Liver (tissue), 7 donors: ENCODE measurements at regions not wholly inside any gene's neighbourhood (a gene's known extent, or its start where the extent isn't known, plus 50 kb on each side); places are given as distances from the start of the nearest gene placed in this dataset.
"Not testable (repeated sequence)": the region's sequence is repeated elsewhere in the genome, so short reads cannot be mapped to it uniquely, and the experiment has no call there.

Source experiments
- DNase-seq: peaks from one replicate; pipeline ENCODE4 v3.0.0-alpha.2; 2017; ENCODE audit warnings: low spot score
- H3K27ac ChIP-seq, 2 donors: one replicate each; pipeline ENCODE4 v1.7.0; 2013; ENCODE audit warnings: inconsistent platforms in 2 of 2, low read length in 2 of 2, control low read depth in 1 of 2, low read depth in 1 of 2, mild to moderate bottlenecking in 1 of 2
- H3K27me3 ChIP-seq, 4 donors: one replicate each; pipeline versions ENCODE4 v1.6.1 to v1.7.0; 2013; ENCODE audit warnings: low read length in 3 of 4, inconsistent platforms in 1 of 4, mild to moderate bottlenecking in 1 of 4, moderate library complexity in 1 of 4; ENCODE audit not compliant: control insufficient read depth in 4 of 4, insufficient read depth in 4 of 4
- H3K36me3 ChIP-seq, 4 donors: one replicate each; pipeline versions ENCODE4 v1.6.1 to v1.7.0; 2013; ENCODE audit warnings: low read length in 3 of 4, mild to moderate bottlenecking in 3 of 4, low read depth in 1 of 4, moderate library complexity in 1 of 4; ENCODE audit not compliant: control insufficient read depth in 4 of 4, insufficient read depth in 3 of 4
- H3K4me1 ChIP-seq, 4 donors: one replicate each; pipeline versions ENCODE4 v1.6.1 to v1.7.0; 2013; ENCODE audit warnings: low read length in 3 of 4, mild to moderate bottlenecking in 3 of 4, moderate library complexity in 1 of 4; ENCODE audit not compliant: control insufficient read depth in 4 of 4, insufficient read depth in 4 of 4
- H3K4me3 ChIP-seq, 3 donors: one replicate each; pipeline versions ENCODE4 v1.6.1 to v1.7.0; 2013; ENCODE audit warnings: low read length in 3 of 3, control low read depth in 1 of 3, low read depth in 1 of 3, mild to moderate bottlenecking in 1 of 3
- H3K9ac ChIP-seq, 2 donors: one replicate each; pipeline ENCODE4 v1.7.0; 2013; ENCODE audit warnings: low read length in 2 of 2, mild to moderate bottlenecking in 2 of 2, moderate library complexity in 2 of 2, control low read depth in 1 of 2, low read depth in 1 of 2
- H3K9me3 ChIP-seq, 4 donors: one replicate each; pipeline versions ENCODE4 v1.6.1 to v1.7.0; 2013; ENCODE audit warnings: low read length in 3 of 4; ENCODE audit not compliant: control insufficient read depth in 4 of 4
- FOXA1 ChIP-seq: IDR thresholded peaks from 2 replicates; pipeline ENCODE4 v1.6.1; 2016; ENCODE audit warnings: antibody characterized with exemption
- GABPA ChIP-seq, 2 donors: IDR thresholded peaks in 1 of 2; conservative IDR thresholded peaks in 1 of 2; 2 replicates each; pipeline ENCODE4 v1.6.1; 2016; ENCODE audit warnings: antibody characterized with exemption in 2 of 2, mild to moderate bottlenecking in 1 of 2, moderate library complexity in 1 of 2
- NR2F2 ChIP-seq: IDR thresholded peaks from 2 replicates; pipeline ENCODE4 v1.6.1; 2016; ENCODE audit warnings: antibody characterized with exemption
- RAD21 ChIP-seq, 2 donors: IDR thresholded peaks; 2 replicates each; pipeline ENCODE4 v1.6.1; 2016; ENCODE audit warnings: antibody characterized with exemption in 2 of 2, mild to moderate bottlenecking in 2 of 2
- REST ChIP-seq: IDR thresholded peaks from 2 replicates; pipeline ENCODE4 v1.6.1; 2016; ENCODE audit warnings: antibody characterized with exemption, mild to moderate bottlenecking
- RXRA ChIP-seq, 2 donors: IDR thresholded peaks; 2 replicates each; pipeline ENCODE4 v1.6.1; 2017 to 2018; ENCODE audit warnings: antibody characterized with exemption in 2 of 2, mild to moderate bottlenecking in 1 of 2
- YY1 ChIP-seq: IDR thresholded peaks from 2 replicates; pipeline ENCODE4 v1.6.1; 2016; ENCODE audit warnings: antibody characterized with exemption, mild to moderate bottlenecking
- WGBS: extraction: QIAGEN DNeasy Blood & Tissue Kit; methylation state at CpG from one replicate; pipeline ENCODE4 v1.1.7; 2013; 5-methylcytosine and 5-hydroxymethylcytosine counted together
- TF ChIP-seq, protein P1 (sequence below): IDR thresholded peaks from 2 replicates; pipeline ENCODE4 v1.6.1; 2016; ENCODE audit warnings: antibody characterized with exemption
- donor health status: healthy.
- donor health status: healthy.
- donor health status: healthy.
- donor health status: healthy.

DNA sequence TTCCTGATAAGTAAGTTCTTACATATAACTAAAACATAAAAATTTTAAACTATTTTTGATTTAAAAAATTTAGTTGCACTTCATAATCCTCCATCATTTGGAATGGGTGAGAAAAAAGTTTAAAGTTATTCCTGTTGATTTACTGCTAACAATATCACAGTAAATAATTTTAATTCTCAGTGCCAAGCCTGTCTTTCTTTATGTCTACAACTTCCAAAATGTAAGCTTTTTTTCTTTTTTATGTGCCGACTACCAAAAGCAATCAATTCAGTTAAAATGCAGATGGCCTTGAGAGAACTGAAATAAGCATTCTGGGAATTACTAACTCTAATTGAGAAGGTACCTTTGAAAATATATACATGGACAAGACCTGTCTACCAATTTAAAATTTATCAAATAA lies 1224.3 kb upstream of the B3GALT2 start:
- Histone ChIP-seq H3K27ac (no peak overlapping the region), H3K36me3 (no peaks in the 10 kb centered on the region), H3K27me3 (no peaks in the 10 kb centered on the region), H3K4me3 (no peak overlapping the region), H3K9me3 (no peaks in the 10 kb centered on the region), H3K9ac (no peak overlapping the region), H3K4me1 (no peaks in the 10 kb centered on the region)
- TF ChIP-seq, protein P1, sequence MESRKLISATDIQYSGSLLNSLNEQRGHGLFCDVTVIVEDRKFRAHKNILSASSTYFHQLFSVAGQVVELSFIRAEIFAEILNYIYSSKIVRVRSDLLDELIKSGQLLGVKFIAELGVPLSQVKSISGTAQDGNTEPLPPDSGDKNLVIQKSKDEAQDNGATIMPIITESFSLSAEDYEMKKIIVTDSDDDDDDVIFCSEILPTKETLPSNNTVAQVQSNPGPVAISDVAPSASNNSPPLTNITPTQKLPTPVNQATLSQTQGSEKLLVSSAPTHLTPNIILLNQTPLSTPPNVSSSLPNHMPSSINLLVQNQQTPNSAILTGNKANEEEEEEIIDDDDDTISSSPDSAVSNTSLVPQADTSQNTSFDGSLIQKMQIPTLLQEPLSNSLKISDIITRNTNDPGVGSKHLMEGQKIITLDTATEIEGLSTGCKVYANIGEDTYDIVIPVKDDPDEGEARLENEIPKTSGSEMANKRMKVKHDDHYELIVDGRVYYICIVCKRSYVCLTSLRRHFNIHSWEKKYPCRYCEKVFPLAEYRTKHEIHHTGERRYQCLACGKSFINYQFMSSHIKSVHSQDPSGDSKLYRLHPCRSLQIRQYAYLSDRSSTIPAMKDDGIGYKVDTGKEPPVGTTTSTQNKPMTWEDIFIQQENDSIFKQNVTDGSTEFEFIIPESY, result no peak
- TF ChIP-seq GABPA (IDR thresholded peaks at IDR 0.05 in 1 of 2, conservative IDR thresholded peaks at IDR 0.05 in 1 of 2), result no peak
- WGBS, result 83% methylated on average over 1 of the region's 1 CpG
- DNase-seq, result no peak

- H3K27me3 ChIP-seq, H3K9ac ChIP-seq, DNase-seq, H3K27ac ChIP-seq, H3K4me1 ChIP-seq, H3K9me3 ChIP-seq, H3K4me3 ChIP-seq, H3K36me3 ChIP-seq: not testable (repeated sequence)
- 75% methylated on average over 2 of the region's 2 CpGs for WGBS
Measured at GRCh38 chr1:194407238-194407637, 1220.8 kb upstream of the B3GALT2 start.

DNA sequence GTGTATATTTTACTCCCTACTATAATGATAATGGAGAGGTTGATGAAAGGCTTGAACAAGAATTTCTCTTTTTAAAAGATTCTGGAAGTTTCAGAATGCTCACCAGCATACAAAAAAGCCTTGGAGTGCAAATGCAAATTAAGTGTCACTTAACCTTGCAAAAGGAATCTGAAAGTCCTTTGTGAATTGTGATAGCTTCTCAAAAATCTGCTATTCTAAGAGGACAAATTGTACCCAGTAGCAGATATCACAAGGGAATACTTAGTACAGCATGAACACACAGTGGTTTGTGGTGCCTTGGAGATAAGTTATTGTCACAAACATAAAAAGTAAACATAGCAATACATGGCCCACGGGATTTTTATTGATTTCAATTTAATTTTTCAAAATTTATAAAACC lies 1208.3 kb upstream of the B3GALT2 start:
- 32% methylated on average over 1 of the region's 1 CpG for WGBS
- Histone ChIP-seq H3K4me1 (no peaks in the 10 kb centered on the region), H3K9ac (no peak overlapping the region), H3K36me3 (no peaks in the 10 kb centered on the region), H3K27me3 (no peaks in the 10 kb centered on the region), H3K27ac (no peak overlapping the region), H3K9me3 (no peaks in the 10 kb centered on the region), H3K4me3 (no peak overlapping the region)
- TF ChIP-seq, protein P1, result no peak
- TF ChIP-seq RAD21 (IDR thresholded peaks at IDR 0.05) (no peak), RXRA (IDR thresholded peaks at IDR 0.05) (no peak), FOXA1 (no peak)
- DNase-seq, result no peak

GRCh38 chr1:194387531-194387930 lies 1201.1 kb upstream of the B3GALT2 start:
- Histone ChIP-seq H3K27me3 (no peaks in the 10 kb centered on the region), H3K27ac (no peak overlapping the region), H3K9ac (no peak overlapping the region), H3K4me3 (no peak overlapping the region), H3K4me1 (no peaks in the 10 kb centered on the region), H3K9me3 (no peaks in the 10 kb centered on the region), H3K36me3 (no peaks in the 10 kb centered on the region)
- TF ChIP-seq REST, result no peak
- TF ChIP-seq RAD21 (IDR thresholded peaks at IDR 0.05), result no peak
- no peak for TF ChIP-seq FOXA1
- no peak for TF ChIP-seq NR2F2
- no peak for TF ChIP-seq YY1
- no peak for DNase-seq
